ENCODE measurements at regions not wholly inside any gene's neighbourhood (a gene's known extent, or its start where the extent isn't known, plus 50 kb on each side); places are given as distances from the start of the nearest gene placed in this dataset.

- TF ChIP-seq TAF1 (CRISPR knock-in tag; IDR thresholded peaks at IDR 0.05) (no peak), CTCF (CRISPR knock-in tag; IDR thresholded peaks at IDR 0.05) (no peak), ZNF549 (CRISPR knock-in tag; IDR thresholded peaks at IDR 0.05) (no peak), NFKBIZ (CRISPR knock-in tag; IDR thresholded peaks at IDR 0.05) (no peak), ZNF329 (CRISPR knock-in tag; IDR thresholded peaks at IDR 0.05; ENCODE audit: low read depth) (no peak), NFE2L2 (IDR thresholded peaks at IDR 0.05; ENCODE audit: low read length) (no peak), POLR2AphosphoS2 (IDR thresholded peaks at IDR 0.05; ENCODE audit: low read depth, low read length) (no peak), GATAD1 (CRISPR knock-in tag; IDR thresholded peaks at IDR 0.05) (no peak), TBP (CRISPR knock-in tag; IDR thresholded peaks at IDR 0.05) (no peak)
These were observed 300.5 kb downstream of the TLE1 start for GRCh38 chr9:81388831-81389230.
